ENCODE measurements at regions not wholly inside any gene's neighbourhood (a gene's known extent, or its start where the extent isn't known, plus 50 kb on each side); places are given as distances from the start of the nearest gene placed in this dataset.

GRCh38 chr11:34783816-34784317, 132.3 kb downstream of the APIP start:
- TF ChIP-seq, protein P1, sequence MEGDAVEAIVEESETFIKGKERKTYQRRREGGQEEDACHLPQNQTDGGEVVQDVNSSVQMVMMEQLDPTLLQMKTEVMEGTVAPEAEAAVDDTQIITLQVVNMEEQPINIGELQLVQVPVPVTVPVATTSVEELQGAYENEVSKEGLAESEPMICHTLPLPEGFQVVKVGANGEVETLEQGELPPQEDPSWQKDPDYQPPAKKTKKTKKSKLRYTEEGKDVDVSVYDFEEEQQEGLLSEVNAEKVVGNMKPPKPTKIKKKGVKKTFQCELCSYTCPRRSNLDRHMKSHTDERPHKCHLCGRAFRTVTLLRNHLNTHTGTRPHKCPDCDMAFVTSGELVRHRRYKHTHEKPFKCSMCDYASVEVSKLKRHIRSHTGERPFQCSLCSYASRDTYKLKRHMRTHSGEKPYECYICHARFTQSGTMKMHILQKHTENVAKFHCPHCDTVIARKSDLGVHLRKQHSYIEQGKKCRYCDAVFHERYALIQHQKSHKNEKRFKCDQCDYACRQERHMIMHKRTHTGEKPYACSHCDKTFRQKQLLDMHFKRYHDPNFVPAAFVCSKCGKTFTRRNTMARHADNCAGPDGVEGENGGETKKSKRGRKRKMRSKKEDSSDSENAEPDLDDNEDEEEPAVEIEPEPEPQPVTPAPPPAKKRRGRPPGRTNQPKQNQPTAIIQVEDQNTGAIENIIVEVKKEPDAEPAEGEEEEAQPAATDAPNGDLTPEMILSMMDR (IDR thresholded peaks at IDR 0.05) = no peak
- no peak for TF ChIP-seq EZH2 (IDR thresholded peaks at IDR 0.05; ENCODE audit: borderline replicate concordance, insufficient read depth, low read depth, low read length, poor library complexity, severe bottlenecking)
